Hematopoietic multipotent progenitor cell treated with erythropoietin and hydrocortisone succinate and interleukin-3 and kit ligand, for 17 days (in vitro differentiated cells): ENCODE measurements at regions not wholly inside any gene's neighbourhood (a gene's known extent, or its start where the extent isn't known, plus 50 kb on each side); places are given as distances from the start of the nearest gene placed in this dataset.

Experiments
- DNase-seq: peaks from one replicate; pipeline ENCODE4 v3.0.0-alpha.2; 2015; ENCODE audit warnings: low spot score

DNA sequence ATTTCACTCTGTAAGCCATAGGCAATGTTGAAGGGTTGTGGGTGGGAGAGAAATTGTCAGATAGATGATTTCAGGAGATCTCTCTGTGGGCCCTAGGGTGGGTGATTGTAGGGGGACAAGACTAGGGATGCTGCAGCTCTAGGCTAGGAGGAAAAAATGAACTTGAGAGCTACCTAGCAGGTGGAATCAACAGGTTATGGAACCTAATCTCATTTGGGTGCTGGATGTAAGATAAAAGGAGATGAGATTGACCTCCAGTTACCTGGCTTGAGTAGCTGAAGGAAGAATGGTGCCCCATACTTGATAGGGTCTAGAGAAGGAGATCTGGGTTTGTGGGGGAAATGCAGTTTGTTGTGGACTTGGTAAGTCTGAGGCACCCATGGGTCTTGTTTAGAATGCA is 396.5 kb downstream of the RRAGC start:
- DNase-seq: no peak

DNA sequence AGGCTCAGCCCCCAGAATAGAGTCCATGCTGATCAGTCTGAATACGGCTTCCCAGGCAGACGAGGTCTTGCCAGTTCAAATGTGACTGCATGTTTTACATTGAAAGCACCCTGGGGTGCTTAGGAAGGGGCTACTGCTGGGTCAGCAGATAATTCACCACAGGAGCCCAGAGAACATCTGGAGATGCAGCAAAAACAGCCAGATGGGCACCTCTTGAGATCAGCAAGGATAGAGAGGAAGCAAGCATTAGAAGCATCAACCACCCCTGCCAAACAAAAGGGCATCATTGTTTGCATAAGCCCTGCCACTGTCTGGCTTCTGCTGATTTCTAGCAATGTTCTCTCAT is 403.1 kb downstream of the RRAGC start:
- DNase-seq: no peak

DNA sequence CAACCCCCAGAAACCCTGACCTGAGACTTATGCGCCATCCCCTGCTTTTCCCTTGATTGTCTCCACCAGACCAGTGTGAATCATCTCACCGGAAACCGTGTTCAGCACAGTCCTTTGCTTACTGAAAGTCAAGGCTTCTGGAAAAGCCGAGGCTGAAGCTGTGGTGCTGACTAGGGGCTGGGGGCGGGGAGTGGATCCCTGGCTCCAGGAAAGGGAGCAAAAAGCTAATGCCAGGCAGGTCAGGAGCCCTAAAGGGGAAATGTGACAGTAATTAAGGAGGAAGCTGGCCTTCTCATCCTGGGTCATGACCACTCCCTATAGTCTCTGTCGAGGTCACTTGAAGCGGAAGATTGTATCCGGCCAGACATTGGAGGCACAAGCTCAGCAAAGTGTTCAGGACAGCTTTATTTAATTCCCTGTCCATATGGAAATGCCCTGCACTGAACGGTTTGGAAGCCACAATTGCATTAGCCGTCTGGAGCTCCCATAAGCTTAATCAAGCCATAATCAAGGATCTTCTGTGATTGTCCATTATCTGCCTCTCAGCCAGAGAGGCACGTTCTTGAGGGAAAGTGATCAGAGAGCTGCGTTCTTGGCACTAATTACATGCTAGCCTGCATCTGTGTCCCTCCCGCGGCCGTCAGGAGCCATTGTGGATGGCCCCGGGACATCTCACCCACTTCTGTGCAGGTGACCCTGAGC is 403.6 kb downstream of the RRAGC start:
- no peak for DNase-seq

DNA sequence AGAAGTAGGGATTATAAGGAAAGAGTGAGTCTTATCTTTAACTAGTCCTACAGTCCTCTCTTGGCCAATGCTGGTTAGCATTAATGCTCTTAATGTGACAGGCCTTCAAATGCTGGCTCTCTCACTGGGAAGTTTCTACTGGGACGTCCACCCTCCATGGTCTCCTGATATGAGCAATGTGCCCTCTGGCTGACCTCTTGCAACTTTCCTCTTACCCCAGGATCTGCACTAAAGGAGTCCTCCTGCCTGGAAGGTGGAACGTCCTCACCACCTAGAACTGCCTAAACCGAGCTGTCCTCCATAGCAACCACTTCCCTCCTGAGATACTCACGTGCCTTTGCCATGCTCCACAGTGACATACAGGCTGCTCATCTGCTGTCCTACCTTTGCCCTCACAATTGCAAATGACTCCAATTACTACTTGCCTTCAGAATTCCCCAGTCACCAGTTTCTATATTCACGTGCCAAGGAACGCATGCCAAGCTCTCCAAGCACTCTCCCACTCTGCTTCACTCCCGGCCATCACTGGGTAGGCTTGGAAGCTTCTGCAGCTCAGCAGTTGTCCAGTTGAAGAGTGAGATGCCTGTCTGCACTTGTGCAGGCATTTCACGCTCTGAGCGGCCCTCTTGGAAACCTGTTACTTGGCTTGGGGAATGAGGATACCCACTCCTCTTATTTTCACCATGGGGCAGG is 404.7 kb downstream of the RRAGC start:
- DNase-seq: no peak

DNA sequence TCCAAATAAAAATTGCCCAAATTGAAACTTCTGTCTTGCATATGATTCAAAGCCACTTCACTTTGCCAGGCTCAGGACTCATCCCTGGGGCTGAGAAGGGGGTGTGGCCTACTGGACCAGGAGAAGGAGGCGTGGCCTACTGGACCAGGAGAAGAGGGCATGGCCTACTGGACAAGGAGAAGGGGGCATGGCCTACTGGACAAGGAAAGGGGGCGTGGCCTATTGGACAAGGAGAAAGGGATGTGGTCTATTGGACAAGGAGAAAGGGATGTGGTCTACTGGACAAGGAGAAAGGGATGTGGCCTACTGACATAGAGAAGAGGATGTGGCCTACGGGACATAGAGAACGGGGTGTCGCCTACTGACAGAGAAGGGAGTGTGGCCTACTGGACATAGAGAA is 405.3 kb downstream of the RRAGC start:
- DNase-seq: no peak

DNA sequence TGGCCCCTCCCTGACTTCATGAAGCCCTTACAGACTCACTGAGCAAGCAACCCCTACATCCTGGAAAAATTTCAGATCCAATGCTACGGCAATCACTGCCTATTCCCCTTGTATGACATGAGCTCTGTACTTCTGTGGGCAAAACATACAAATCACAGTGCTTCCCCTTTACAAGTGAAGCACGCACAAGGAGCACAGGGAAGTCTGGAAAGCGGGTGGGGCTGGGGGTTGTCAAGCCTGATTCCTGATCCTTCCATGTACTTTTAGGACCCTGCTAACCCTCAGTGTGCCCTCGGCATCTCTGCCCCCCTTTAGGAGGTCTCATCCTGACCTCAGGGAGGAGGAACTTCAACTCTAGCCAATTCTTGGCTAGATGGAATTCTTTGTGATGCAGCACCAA is 405.7 kb upstream of the POU3F1 start:
- DNase-seq: no peak

DNA sequence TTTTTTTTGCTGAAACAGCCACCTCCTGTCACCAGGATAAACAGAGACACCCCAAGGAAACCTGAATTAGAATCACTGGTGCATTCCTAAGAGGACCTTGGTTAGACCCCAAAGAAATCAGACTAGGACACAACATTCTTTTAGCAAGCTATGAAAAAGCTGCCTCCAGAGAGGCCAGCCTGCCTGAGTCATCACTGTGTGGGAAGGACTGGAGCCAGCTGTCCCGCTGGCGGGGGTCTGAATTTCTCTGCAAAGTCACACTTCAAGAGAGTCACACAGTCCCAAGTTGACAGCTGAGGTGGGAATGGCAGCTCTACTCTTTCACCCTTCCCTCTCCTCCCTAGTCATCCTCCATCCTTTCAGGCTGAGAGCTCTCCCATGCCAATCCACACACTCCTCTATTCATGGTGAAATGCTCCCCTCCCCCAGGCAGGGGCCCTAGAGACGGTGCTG is 405.0 kb upstream of the POU3F1 start:
- no peak for DNase-seq

DNA sequence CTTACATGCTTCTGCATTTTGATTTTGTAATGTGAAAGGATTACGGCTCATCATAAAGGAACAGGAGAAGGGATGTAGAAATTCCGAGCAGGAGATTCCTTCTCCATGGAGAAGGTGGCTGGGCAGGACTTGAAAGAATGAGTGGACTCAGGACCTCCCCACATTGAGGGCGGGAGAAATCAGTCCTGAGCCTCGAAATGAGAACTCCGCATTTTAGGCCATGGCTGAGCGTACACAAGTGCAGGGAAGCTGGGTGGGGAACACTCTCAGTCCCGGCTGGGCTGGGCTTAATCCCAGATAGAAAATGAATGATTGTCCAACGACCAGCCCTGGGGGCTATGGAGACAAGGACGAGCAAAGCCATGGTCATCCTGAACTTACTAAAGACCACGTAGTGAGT is 402.3 kb upstream of the POU3F1 start:
- no peak for DNase-seq

DNA sequence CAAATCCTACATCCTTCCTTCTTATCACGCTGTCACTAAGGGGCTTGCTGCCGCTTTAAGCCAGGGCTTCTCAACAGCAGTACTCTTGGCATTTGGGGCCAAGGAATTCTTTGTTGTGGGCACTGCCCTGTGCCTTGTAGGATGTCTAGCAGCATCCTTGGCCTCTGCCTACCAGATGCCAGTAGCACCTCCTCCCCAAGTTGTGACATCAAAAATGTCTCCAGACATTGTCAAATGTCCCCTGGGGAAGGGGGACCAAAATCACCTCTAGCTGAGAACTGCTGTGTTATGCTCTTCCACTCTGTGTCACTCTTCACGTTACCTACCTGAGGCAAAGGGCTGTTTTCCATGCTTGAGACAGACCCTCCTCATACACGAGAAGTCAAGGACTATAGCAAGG is 400.3 kb upstream of the POU3F1 start:
- no peak for DNase-seq

DNA sequence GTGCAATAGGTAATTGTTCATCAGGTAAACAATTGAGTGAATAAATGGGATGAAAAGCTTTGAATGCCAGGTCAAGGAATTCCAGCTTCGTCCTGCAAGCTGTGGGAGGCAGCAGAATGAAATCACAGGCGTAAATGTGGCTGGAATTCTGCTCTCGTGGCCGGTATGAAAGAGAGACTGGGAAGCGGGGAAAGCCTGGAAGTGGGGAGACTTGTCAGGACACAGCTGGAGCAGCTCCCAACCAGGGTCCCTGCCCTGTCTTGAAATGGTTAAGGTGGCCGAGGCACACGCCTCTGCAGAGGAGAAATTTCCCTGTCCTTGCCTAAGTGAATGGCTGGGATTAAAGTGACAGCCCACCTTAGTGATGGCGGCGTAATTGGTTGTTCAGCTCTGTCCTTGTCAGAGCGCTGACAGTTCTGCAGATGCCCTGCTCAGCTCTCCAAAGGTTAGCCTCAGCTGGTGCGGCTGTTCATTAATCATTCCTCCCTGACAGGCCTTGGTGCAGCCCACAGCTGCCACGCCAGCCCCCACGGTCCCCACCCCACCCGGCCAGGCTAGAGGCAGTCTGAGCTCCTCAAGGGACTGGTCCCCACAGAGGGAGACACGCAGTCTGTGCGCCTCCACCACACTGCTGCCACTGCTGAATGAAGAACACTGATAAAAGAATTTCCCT is 398.3 kb upstream of the POU3F1 start:
- no peak for DNase-seq

DNA sequence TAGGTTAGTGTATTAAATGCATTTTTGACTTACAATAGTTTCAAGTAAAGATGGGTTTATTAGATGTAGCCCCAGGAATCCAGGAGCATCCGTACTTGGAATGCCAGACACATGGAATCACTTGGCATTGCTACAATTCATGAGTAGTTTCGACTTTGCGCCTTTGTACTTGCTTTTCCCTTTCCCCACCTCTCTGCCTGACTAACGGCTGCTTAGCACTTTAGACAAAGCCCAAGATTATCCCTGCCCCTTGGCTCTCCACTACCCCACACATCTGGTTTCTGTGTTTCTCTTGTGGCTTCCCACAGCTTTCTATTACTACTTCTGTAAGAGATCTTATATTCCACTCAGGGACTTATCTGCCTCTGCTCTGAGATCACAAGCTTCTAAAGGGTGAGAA is 397.7 kb upstream of the POU3F1 start:
- no peak for DNase-seq

DNA sequence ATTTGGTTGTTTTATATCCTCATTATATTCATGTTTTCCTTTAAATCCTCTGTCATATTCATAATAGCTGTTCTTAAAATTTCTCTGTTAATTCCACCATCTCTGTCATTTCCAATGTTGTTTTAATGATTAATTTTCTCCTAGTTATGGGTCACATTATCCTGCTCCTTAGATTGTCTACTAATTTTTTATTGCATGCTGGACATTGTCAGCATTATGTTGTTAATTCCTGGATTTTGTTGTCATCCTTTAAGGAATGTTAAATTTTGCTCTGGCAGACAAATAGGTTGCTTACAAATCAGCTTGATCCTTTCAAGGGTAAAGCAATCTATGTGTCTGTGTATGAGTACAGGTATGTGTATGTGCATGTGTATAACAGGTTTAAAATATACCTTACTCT is 393.8 kb upstream of the POU3F1 start:
- no peak for DNase-seq

DNA sequence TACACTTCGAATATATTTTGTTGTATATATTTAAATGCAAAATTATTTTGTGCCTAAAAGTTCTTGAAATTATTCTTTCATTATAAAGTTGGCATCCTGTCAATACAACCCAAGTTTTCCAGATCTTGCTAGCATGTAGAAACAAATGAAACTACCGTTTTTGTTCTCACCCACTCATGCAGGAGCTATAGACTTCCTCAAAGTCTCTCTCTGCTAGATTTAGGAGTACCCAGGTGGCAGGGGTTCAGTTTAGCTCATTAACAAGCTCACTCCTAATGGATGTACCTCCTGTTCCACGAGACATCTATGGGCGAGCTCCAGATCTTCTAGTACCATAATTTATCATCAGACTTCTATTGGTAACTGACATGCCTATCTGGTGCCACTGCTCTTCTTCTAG is 390.2 kb upstream of the POU3F1 start:
- no peak for DNase-seq

DNA sequence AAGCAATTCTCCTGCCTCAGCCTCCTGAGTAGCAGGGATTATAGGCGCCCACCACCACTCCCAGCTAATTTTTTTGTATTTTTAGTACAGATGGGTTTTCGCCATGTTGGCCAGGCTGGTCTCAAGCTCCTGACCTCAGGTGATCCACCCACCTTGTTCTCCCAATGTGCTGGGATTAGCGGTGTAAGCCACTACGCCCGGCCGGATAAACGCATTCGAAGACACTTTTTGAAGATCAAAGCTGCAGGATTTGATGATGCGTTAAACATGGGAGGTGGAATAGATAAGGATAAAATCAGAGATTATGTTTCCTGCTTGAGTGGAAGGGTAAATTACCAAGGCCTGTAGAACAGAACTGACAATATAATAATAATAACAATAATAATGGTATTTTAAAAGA is 389.4 kb upstream of the POU3F1 start:
- DNase-seq: no peak

DNA sequence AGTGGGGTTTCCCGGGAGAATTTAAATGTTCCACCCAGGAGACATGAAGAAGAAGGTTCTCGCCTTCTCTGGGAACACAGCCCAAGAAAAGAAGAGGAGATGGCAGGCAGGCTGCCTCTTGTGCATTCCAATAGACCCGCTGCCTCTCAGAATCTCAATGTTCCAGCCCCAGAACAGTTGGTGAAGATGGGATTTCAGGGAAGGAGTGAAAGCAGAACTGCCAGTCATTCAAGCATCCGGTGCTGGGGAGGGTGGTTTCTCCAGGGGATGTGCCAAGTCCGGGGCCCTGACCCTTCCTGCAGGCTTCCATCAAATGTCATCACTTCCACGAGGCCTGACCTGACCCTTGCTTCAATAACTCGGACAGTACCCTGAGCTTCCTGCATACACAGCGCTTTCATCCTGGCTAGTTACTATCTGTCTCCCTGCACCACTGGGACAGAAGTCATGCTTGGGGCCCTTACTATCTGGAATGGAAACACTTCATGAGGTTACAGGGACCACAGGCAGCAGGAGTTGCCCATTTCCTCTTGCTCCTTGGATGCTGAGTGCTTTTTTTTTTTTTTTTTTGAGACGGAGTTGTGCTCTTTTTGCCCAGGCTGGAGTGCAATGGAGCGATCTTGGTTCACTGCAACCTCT is 386.6 kb upstream of the POU3F1 start:
- no peak for DNase-seq

DNA sequence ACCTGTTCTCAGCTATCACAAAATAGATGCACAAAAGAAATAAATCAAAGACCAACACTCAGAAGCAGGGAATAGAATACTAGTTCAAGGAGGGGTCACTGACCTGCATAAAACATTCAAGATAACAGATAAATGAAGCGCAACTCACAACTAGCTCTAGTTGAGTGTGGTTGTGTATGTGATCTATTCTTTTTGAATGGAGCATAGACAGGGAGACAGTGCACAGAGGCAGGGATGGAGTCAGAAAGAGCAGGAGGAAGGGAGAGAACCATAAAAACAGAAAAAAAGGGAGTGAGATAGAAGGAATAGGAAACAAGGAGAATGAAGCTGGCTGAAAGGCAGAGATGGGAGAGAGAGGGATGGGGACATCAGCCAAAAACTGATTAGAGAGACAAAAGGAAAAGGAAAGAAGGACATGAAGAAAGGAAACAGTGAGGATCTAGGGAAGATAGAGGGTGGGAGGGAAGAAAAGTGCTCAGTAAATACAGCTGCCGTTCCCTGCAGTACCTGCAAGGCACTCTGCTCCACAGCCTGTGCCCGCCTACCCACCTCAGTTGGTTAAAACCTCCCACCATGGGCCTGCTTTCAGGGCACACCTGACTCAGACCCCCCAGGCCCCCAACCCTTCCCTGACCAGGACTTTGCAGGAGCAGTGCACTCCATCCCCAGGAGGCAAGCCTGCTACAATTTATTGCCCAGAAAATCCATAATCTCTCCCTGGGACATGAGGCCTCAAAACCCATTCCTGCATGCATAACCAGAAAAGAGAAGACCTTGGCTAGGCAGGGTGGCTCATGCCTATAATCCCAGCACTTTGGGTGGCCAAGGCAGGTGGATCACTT is 385.2 kb upstream of the POU3F1 start:
- DNase-seq: no peak

DNA sequence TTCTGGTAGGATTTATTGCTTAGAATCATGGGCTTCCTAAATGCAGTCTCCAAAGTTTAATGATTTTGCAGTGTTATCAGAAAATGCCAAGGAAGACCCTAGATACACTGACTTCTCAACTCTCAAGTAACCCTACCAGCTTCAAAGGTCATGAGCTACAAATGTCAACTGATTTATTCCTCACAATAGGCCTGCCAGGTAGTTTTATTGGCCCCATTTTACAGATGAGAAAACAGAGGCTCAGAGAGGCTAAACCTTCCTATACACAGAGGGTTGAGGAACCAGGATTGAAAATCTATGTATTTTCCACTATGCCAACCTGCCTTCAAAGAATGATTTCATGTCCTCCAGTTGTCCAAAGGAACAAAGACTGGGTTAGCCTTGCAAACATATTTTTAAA is 384.4 kb upstream of the POU3F1 start:
- DNase-seq: no peak

DNA sequence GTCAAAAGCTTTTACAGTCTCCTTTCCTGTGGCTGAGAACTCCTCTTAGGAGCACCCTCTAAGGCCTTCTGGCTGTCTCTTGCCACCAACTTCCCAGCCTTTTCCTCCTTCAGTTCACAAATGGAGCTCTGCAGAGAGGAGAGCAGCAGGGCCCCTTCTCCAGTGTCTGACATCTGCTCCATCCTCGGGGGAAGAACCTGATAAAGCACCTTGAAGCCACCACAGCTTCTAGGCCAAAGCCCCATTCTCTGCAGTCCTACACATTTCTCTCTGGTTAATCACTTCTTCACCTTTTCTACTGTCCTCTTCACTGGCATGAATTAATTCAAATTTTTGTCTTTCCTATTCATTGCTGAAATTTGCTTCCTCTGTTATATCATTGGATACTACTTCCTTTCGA is 378.1 kb upstream of the POU3F1 start:
- no peak for DNase-seq

DNA sequence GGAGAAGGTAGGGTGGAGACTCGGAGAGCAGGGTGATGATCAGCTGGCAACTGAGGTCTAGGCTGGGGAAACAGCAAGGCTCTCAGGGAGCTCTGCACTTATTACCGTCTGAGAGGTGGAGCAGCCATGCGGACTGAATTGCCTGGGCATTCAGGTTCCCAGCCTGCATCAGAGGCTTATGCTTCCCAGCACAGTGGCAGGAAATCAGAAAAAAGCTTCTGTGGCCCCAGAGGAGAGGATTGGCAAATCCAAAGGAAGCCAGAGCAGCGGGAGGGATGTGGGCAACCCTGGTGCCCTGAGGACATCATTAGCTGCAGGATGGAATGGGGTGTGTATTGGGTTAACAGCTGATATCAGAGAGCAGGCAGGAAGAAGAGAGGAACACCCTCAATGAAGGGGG is 374.1 kb upstream of the POU3F1 start:
- DNase-seq: no peak

DNA sequence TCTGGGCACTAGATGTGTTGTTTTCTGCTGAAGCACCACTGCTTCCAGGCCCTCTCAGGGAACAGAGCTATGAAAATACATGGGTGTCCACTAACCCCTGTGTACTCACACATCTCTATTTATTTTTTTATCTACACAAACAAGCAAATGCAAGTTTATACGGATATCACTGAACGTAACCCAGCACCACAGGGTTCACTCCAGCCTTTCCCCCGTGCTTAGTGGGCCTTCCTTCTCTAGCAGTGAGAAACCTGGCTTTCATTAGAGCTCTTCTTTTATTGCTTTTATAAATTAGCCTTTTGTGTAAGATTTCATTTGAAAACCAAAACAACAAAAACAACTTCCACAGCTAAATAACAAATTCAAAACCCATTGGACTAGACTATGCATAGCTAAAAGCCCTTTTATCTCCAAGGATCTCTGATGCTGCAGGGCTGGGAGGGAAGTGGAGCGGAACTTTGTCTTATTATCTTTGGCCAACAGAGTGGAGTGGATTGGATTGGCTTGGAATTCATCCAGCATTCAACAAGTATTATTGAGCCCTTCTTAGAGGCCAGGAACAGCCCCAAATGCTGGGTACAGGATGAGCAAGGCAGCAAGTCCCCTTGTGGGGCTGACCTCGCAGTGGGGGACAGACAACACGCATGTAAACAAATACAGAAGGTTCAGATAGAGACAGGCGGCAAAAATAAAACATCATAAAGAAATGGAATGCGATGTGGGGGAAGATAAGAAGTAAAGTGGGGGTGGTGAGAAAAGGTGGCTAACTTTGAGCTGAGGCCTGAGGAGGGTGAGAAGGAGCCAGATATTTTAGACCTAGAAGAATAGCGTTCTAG is 371.8 kb upstream of the POU3F1 start:
- no peak for DNase-seq

DNA sequence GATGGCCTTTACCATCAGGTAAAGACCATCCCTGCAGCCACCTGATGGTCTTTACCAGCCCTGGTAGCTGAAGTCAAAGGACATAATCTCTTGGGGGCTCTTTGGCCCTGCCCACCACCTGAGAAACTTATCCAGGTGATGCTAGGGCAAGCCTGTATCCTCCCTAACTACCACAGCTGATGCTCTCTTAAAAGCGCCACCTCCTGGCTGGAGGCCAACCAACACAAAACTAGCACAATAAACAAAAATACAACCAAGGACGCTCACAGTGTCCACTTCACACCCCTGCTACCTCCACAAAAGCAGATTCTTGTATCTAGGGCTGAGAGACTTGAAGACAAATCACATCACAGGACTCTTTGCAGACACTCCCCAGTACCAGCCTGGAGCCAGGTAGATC is 357.1 kb upstream of the POU3F1 start:
- DNase-seq: no peak
